ENCODE measurements at regions not wholly inside any gene's neighbourhood (a gene's known extent, or its start where the extent isn't known, plus 50 kb on each side); places are given as distances from the start of the nearest gene placed in this dataset.

DNA sequence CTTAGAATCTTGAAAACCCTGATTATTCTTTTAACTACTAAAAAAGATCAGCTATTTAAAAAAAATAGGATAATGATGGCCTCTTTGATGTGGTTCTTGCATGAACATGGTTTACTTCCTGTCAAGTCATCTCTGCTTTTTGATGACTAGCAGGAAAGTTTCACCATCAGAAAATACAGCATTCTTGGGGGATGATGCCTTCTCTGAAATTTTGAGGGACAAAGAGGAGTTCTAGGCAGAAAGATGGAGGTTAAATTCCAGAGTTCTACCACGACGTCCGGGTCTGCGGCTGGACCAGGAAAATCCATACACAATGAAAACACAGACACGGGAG is 130.4 kb downstream of the OLIG3 start:
- TF ChIP-seq, protein P1, sequence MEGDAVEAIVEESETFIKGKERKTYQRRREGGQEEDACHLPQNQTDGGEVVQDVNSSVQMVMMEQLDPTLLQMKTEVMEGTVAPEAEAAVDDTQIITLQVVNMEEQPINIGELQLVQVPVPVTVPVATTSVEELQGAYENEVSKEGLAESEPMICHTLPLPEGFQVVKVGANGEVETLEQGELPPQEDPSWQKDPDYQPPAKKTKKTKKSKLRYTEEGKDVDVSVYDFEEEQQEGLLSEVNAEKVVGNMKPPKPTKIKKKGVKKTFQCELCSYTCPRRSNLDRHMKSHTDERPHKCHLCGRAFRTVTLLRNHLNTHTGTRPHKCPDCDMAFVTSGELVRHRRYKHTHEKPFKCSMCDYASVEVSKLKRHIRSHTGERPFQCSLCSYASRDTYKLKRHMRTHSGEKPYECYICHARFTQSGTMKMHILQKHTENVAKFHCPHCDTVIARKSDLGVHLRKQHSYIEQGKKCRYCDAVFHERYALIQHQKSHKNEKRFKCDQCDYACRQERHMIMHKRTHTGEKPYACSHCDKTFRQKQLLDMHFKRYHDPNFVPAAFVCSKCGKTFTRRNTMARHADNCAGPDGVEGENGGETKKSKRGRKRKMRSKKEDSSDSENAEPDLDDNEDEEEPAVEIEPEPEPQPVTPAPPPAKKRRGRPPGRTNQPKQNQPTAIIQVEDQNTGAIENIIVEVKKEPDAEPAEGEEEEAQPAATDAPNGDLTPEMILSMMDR (IDR thresholded peaks at IDR 0.05; ENCODE audit: borderline replicate concordance, extremely low read depth, low read length, poor library complexity, severe bottlenecking), result no peak
- TF ChIP-seq EZH2 (IDR thresholded peaks at IDR 0.05; ENCODE audit: borderline replicate concordance, low read depth, low read length, severe bottlenecking), result no peak

Measured in DND-41 (cell line).